MM.1S (cell line): ENCODE measurements at regions not wholly inside any gene's neighbourhood (a gene's known extent, or its start where the extent isn't known, plus 50 kb on each side); places are given as distances from the start of the nearest gene placed in this dataset.

Experiments
- DNase-seq: peaks from one replicate; pipeline ENCODE4 v3.0.0-alpha.2; 2015
- H2AFZ ChIP-seq: fragments of 300-600 bp; sonication (generic); 2 replicates; pipeline ENCODE4 v1.6.0; 2016; ENCODE audit warnings: antibody characterized with exemption, low read length
- H3F3A ChIP-seq: fragments of 300-600 bp; sonication (generic); 2 replicates; pipeline ENCODE4 v1.6.1; 2016; ENCODE audit warnings: mild to moderate bottlenecking, antibody characterized with exemption, low read length, moderate library complexity, mixed read lengths; ENCODE audit not compliant: insufficient read depth
- H3K27ac ChIP-seq: fragments of 300-600 bp; sonication (generic); 2 replicates; pipeline ENCODE4 v1.5.1; 2016; ENCODE audit warnings: mild to moderate bottlenecking, low read length
- H3K27me3 ChIP-seq: fragments of 300-600 bp; sonication (generic); replicated peaks from 2 replicates; pipeline ENCODE4 v1.6.0; 2016; ENCODE audit warnings: low read length; ENCODE audit not compliant: insufficient read depth
- H3K36me3 ChIP-seq: fragments of 300-600 bp; sonication (generic); replicated peaks from 2 replicates; pipeline ENCODE4 v1.6.1; 2016; ENCODE audit warnings: mild to moderate bottlenecking, low read length, mixed read lengths; ENCODE audit not compliant: insufficient read depth
- H3K4me1 ChIP-seq: fragments of 300-600 bp; sonication (generic); 2 replicates; pipeline ENCODE4 v1.6.1; 2016; ENCODE audit warnings: low read length, mixed read lengths
- H3K4me2 ChIP-seq: fragments of 300-600 bp; sonication (generic); 2 replicates; pipeline ENCODE4 v1.6.0; 2016; ENCODE audit warnings: low read depth, low read length
- H3K4me3 ChIP-seq: fragments of 300-600 bp; sonication (generic); 2 replicates; pipeline ENCODE4 v1.5.1; 2016; ENCODE audit warnings: low read length, mixed read lengths
- H3K79me2 ChIP-seq: fragments of 300-600 bp; sonication (generic); 2 replicates; pipeline ENCODE4 v1.6.1; 2016; ENCODE audit warnings: mixed run types, low read length, mixed read lengths
- H3K9ac ChIP-seq: fragments of 300-600 bp; sonication (generic); 2 replicates; pipeline ENCODE4 v1.6.1; 2016; ENCODE audit warnings: low read length, mixed read lengths
- H3K9me2 ChIP-seq: fragments of 300-600 bp; sonication (generic); replicated peaks from 2 replicates; pipeline ENCODE4 v1.6.1; 2016; ENCODE audit warnings: mild to moderate bottlenecking, low read length, mixed read lengths; ENCODE audit not compliant: insufficient read depth
- H3K9me3 ChIP-seq: fragments of 300-600 bp; sonication (generic); replicated peaks from 2 replicates; pipeline ENCODE4 v1.6.1; 2016; ENCODE audit warnings: mild to moderate bottlenecking, low read length, mixed read lengths; ENCODE audit not compliant: insufficient read depth
- H4K20me1 ChIP-seq: fragments of 300-600 bp; sonication (generic); 2 replicates; pipeline ENCODE4 v1.6.1; 2016; ENCODE audit warnings: mild to moderate bottlenecking, low read length, moderate library complexity, mixed read lengths; ENCODE audit not compliant: insufficient read depth
- EZH2 ChIP-seq: fragments of 300-600 bp; sonication (generic); optimal IDR thresholded peaks from 2 replicates; pipeline ENCODE3; 2017; ENCODE audit warnings: low read depth, mild to moderate bottlenecking, antibody characterized with exemption, low read length, mixed read lengths
- EZH2phosphoT487 ChIP-seq: fragments of 300-600 bp; sonication (generic); IDR thresholded peaks from 2 replicates; pipeline ENCODE4 v1.6.1; 2018; ENCODE audit warnings: antibody characterized with exemption, low read length
- TF ChIP-seq, protein P1 (sequence below): fragments of 300-600 bp; sonication (generic); IDR thresholded peaks from 2 replicates; pipeline ENCODE4 v1.5.1; 2016; ENCODE audit warnings: antibody characterized with exemption, low read length, mixed read lengths

DNA sequence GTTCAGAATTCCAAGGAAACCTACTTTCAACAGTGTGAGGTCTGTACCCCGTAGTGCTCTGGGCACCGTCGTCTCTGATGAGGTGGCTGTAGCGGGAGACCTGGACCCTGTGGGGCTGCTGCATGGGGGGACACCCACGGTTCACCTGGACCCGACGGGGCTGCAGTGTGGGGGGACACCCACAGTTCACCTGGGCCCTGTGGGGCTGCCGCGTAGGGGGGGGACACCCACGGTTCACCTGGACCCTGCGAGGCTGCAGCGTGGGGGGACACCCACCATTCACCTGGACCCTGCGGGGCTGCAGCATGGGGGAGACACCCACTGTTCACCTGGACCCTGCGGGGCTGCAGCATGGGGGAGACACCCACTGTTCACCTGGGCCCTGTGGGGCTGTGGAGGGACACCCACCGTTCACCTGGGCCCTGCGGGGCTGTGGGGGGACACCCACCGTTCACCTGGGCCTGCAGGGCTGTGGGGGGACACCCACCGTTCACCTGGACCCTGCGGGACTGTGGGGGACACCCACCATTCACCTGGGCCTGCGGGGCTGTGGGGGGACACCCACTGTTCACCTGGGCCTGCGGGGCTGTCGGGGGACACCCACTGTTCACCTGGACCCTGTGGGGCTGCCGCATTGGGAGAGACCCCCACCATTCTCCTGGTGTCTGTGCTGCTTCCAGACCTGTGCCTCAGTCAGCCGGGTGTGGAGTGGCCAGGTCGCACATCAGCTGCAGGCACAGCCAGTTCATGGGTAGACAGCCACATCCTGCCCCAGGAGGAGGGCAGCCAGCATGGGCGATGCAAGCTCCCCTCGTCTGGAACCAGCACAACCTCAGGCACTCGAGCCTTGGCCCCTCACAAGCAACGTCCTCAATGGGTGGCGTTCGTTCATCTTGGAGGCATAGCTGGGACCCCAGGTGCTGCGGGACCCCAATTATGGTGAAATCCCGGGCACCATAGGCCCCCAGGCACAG, 114.5 kb downstream of the TMEM18 start:
- no peaks in the 10 kb centered on the region for H3K4me1 ChIP-seq
- H3K79me2 ChIP-seq, result no peaks in the 10 kb centered on the region
- TF ChIP-seq EZH2phosphoT487, result no peak
- TF ChIP-seq, protein P1, sequence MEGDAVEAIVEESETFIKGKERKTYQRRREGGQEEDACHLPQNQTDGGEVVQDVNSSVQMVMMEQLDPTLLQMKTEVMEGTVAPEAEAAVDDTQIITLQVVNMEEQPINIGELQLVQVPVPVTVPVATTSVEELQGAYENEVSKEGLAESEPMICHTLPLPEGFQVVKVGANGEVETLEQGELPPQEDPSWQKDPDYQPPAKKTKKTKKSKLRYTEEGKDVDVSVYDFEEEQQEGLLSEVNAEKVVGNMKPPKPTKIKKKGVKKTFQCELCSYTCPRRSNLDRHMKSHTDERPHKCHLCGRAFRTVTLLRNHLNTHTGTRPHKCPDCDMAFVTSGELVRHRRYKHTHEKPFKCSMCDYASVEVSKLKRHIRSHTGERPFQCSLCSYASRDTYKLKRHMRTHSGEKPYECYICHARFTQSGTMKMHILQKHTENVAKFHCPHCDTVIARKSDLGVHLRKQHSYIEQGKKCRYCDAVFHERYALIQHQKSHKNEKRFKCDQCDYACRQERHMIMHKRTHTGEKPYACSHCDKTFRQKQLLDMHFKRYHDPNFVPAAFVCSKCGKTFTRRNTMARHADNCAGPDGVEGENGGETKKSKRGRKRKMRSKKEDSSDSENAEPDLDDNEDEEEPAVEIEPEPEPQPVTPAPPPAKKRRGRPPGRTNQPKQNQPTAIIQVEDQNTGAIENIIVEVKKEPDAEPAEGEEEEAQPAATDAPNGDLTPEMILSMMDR, result no peak
- no peak for TF ChIP-seq EZH2
- H3K36me3 ChIP-seq, result no peaks in the 10 kb centered on the region
- no peak overlapping the region for H2AFZ ChIP-seq
- H3K27ac ChIP-seq, result no peak overlapping the region
- H3K4me3 ChIP-seq, result no peak overlapping the region
- H3F3A ChIP-seq, result no peaks in the 10 kb centered on the region
- no peak overlapping the region for H3K4me2 ChIP-seq
- no peaks in the 10 kb centered on the region for H3K9me2 ChIP-seq
- no peak overlapping the region for H3K9ac ChIP-seq
- H3K9me3 ChIP-seq, result no peaks in the 10 kb centered on the region
- no peaks in the 10 kb centered on the region for H4K20me1 ChIP-seq
- no peak for DNase-seq
- no peaks in the 10 kb centered on the region for H3K27me3 ChIP-seq

DNA sequence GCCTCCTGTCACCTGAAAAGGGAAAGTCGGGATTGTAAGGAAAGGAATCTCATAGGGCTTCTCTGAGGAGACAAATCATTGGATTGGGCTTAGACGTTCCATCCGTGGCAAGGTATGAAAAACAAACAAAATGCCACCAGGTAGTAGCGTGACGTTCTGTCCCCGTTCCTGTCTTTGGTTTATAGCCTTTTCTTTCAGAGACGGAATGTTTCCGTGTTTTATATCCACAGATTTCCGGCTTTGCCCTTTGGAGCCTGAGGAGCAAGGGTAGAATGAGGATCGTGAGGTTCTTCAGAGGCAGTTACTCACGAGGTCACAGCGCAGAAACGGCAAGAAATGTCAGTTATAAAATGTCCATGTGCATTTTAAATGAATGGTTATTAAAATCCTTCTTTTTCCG, 118.3 kb downstream of the TMEM18 start:
- no peak overlapping the region for H3K9ac ChIP-seq
- TF ChIP-seq EZH2 (no peak), EZH2phosphoT487 (no peak)
- TF ChIP-seq, protein P1, result no peak
- H4K20me1 ChIP-seq, result no peaks in the 10 kb centered on the region
- no peak overlapping the region for H2AFZ ChIP-seq
- H3F3A ChIP-seq, result no peaks in the 10 kb centered on the region
- H3K4me2 ChIP-seq, result no peak overlapping the region
- no peaks in the 10 kb centered on the region for H3K27me3 ChIP-seq
- H3K9me3 ChIP-seq, result no peaks in the 10 kb centered on the region
- no peak overlapping the region for H3K4me3 ChIP-seq
- H3K9me2 ChIP-seq, result no peaks in the 10 kb centered on the region
- no peaks in the 10 kb centered on the region for H3K36me3 ChIP-seq
- H3K27ac ChIP-seq, result no peak overlapping the region
- DNase-seq, result no peak
- no peaks in the 10 kb centered on the region for H3K79me2 ChIP-seq
- no peaks in the 10 kb centered on the region for H3K4me1 ChIP-seq

DNA sequence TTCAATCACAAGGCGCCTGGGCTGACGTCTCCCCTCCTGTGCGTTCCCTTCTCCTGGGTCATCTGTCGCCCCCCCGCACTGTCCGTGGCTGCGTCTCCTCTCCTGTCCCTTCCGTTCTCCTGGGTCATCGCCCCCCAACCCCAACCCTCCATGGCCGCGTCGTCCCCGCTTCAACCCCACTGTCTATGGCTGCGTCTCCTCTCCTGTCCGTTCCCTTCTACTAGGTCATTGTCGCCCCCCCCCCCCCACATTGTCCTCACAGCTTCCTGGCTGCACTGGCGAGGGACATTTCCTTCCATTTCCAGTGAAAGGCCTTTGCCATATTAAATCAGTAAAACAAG, 118.9 kb downstream of the TMEM18 start:
- DNase-seq, result no peak
- H3K27me3 ChIP-seq, result no peaks in the 10 kb centered on the region

More for the DNA sequence above, 118.9 kb downstream of the TMEM18 start:
- H3K4me2 ChIP-seq, result no peak overlapping the region
- H3K36me3 ChIP-seq, result no peaks in the 10 kb centered on the region
- H4K20me1 ChIP-seq, result no peaks in the 10 kb centered on the region
- no peak for TF ChIP-seq EZH2phosphoT487
- no peak for TF ChIP-seq EZH2
- TF ChIP-seq, protein P1, result no peak
- no peak overlapping the region for H2AFZ ChIP-seq
- H3K4me1 ChIP-seq, result no peaks in the 10 kb centered on the region
- no peaks in the 10 kb centered on the region for H3K9me2 ChIP-seq
- no peak overlapping the region for H3K4me3 ChIP-seq
- no peaks in the 10 kb centered on the region for H3F3A ChIP-seq
- H3K9me3 ChIP-seq, result no peaks in the 10 kb centered on the region
- no peak overlapping the region for H3K9ac ChIP-seq
- no peak overlapping the region for H3K27ac ChIP-seq
- H3K79me2 ChIP-seq, result no peaks in the 10 kb centered on the region
